ENCODE measurements at regions not wholly inside any gene's neighbourhood (a gene's known extent, or its start where the extent isn't known, plus 50 kb on each side); places are given as distances from the start of the nearest gene placed in this dataset.

GRCh38 chr21:18832950-18833349 lies 429.4 kb upstream of the TMPRSS15 start:
- no peak for TF ChIP-seq POLR2A (IDR thresholded peaks at IDR 0.05)
- TF ChIP-seq CTCF (IDR thresholded peaks at IDR 0.05), result no peak

Measured in gastroesophageal sphincter (tissue), 3 donors.